ENCODE measurements at regions not wholly inside any gene's neighbourhood (a gene's known extent, or its start where the extent isn't known, plus 50 kb on each side); places are given as distances from the start of the nearest gene placed in this dataset.

GRCh38 chr22:49312601-49313000 is 515.1 kb downstream of the BRD1 start:
- no peak for TF ChIP-seq EZH2phosphoT487 (IDR thresholded peaks at IDR 0.05; ENCODE audit: borderline replicate concordance, low read length)
- TF ChIP-seq, protein P1, sequence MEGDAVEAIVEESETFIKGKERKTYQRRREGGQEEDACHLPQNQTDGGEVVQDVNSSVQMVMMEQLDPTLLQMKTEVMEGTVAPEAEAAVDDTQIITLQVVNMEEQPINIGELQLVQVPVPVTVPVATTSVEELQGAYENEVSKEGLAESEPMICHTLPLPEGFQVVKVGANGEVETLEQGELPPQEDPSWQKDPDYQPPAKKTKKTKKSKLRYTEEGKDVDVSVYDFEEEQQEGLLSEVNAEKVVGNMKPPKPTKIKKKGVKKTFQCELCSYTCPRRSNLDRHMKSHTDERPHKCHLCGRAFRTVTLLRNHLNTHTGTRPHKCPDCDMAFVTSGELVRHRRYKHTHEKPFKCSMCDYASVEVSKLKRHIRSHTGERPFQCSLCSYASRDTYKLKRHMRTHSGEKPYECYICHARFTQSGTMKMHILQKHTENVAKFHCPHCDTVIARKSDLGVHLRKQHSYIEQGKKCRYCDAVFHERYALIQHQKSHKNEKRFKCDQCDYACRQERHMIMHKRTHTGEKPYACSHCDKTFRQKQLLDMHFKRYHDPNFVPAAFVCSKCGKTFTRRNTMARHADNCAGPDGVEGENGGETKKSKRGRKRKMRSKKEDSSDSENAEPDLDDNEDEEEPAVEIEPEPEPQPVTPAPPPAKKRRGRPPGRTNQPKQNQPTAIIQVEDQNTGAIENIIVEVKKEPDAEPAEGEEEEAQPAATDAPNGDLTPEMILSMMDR (IDR thresholded peaks at IDR 0.05; ENCODE audit: low read depth, low read length, poor library complexity, severe bottlenecking), result no peak
- H3F3A ChIP-seq (ENCODE audit: control insufficient read depth, insufficient read depth), result peaks cover 4% of the 10 kb centered on the region; the same call in 1 of the 2 replicates
- H3K27ac ChIP-seq (ENCODE audit: low read depth, low read length), result no peak overlapping the region
- H3K9me3 ChIP-seq (ENCODE audit: control insufficient read depth, insufficient read depth, low read length), result no peaks in the 10 kb centered on the region
- peaks cover 52% of the 10 kb centered on the region for H3K4me1 ChIP-seq (ENCODE audit: control insufficient read depth, low read length)
- H3K36me3 ChIP-seq (ENCODE audit: control insufficient read depth, low read length), result no peaks in the 10 kb centered on the region
- no peaks in the 10 kb centered on the region for H3K79me2 ChIP-seq (ENCODE audit: control insufficient read depth, low read length)
- H3K9me2 ChIP-seq (replicated peaks; ENCODE audit: control insufficient read depth, low read length), result no peaks in the 10 kb centered on the region
- no peak overlapping the region for H3K4me2 ChIP-seq (ENCODE audit: low read length)
- no peaks in the 10 kb centered on the region for H4K20me1 ChIP-seq (ENCODE audit: control insufficient read depth, insufficient read depth, low read depth, low read length)
- no peaks in the 10 kb centered on the region for H3K27me3 ChIP-seq (ENCODE audit: control insufficient read depth, low read length)
- H3K4me3 ChIP-seq (ENCODE audit: low read length), result no peak overlapping the region

- no peaks in the 10 kb centered on the region for H3K9me2 ChIP-seq (replicated peaks; ENCODE audit: control insufficient read depth, low read length)
- H3K4me2 ChIP-seq (ENCODE audit: low read length), result no peak overlapping the region
- H3K4me1 ChIP-seq (ENCODE audit: control insufficient read depth, low read length), result peaks cover 54% of the 10 kb centered on the region
- no peak overlapping the region for H3K4me3 ChIP-seq (ENCODE audit: low read length)
- TF ChIP-seq, protein P1 (IDR thresholded peaks at IDR 0.05; ENCODE audit: low read depth, low read length, poor library complexity, severe bottlenecking), result no peak
- TF ChIP-seq EZH2phosphoT487 (IDR thresholded peaks at IDR 0.05; ENCODE audit: borderline replicate concordance, low read length), result no peak
- H4K20me1 ChIP-seq (ENCODE audit: control insufficient read depth, insufficient read depth, low read depth, low read length), result no peaks in the 10 kb centered on the region
- no peaks in the 10 kb centered on the region for H3K79me2 ChIP-seq (ENCODE audit: control insufficient read depth, low read length)
- no peaks in the 10 kb centered on the region for H3K27me3 ChIP-seq (ENCODE audit: control insufficient read depth, low read length)
- no peak overlapping the region for H3K27ac ChIP-seq (ENCODE audit: low read depth, low read length)
- no peaks in the 10 kb centered on the region for H3K9me3 ChIP-seq (ENCODE audit: control insufficient read depth, insufficient read depth, low read length)
- no peaks in the 10 kb centered on the region for H3K36me3 ChIP-seq (ENCODE audit: control insufficient read depth, low read length)
- H3F3A ChIP-seq (ENCODE audit: control insufficient read depth, insufficient read depth), result peaks cover 4% of the 10 kb centered on the region; the same call in 1 of the 2 replicates
Measured at GRCh38 chr22:49310354-49310753, 517.3 kb downstream of the BRD1 start.

- no peaks in the 10 kb centered on the region for H3K27me3 ChIP-seq (ENCODE audit: control insufficient read depth, low read length)
- 0 out of 2 replicates have a peak, but pooled peaks cover 2% of the 10 kb centered on the region for H3F3A ChIP-seq (ENCODE audit: control insufficient read depth, insufficient read depth)
- no peaks in the 10 kb centered on the region for H3K9me2 ChIP-seq (replicated peaks; ENCODE audit: control insufficient read depth, low read length)
- H3K27ac ChIP-seq (ENCODE audit: low read depth, low read length), result no peak overlapping the region
- H3K4me2 ChIP-seq (ENCODE audit: low read length), result no peak overlapping the region
- H3K4me1 ChIP-seq (ENCODE audit: control insufficient read depth, low read length), result peaks cover 73% of the 10 kb centered on the region
- H4K20me1 ChIP-seq (ENCODE audit: control insufficient read depth, insufficient read depth, low read depth, low read length), result no peaks in the 10 kb centered on the region
- no peaks in the 10 kb centered on the region for H3K9me3 ChIP-seq (ENCODE audit: control insufficient read depth, insufficient read depth, low read length)
- H3K4me3 ChIP-seq (ENCODE audit: low read length), result no peak overlapping the region
- H3K36me3 ChIP-seq (ENCODE audit: control insufficient read depth, low read length), result no peaks in the 10 kb centered on the region
- TF ChIP-seq, protein P1 (IDR thresholded peaks at IDR 0.05; ENCODE audit: low read depth, low read length, poor library complexity, severe bottlenecking), result no peak
- no peak for TF ChIP-seq EZH2phosphoT487 (IDR thresholded peaks at IDR 0.05; ENCODE audit: borderline replicate concordance, low read length)
- no peaks in the 10 kb centered on the region for H3K79me2 ChIP-seq (ENCODE audit: control insufficient read depth, low read length)
Measured at GRCh38 chr22:49308300-49308699, 519.4 kb downstream of the BRD1 start.
